HUDEP-2 (cell line): ENCODE measurements at regions not wholly inside any gene's neighbourhood (a gene's known extent, or its start where the extent isn't known, plus 50 kb on each side); places are given as distances from the start of the nearest gene placed in this dataset.
"Not testable (repeated sequence)": the region's sequence is repeated elsewhere in the genome, so short reads cannot be mapped to it uniquely, and the experiment has no call there.

Source experiments
- DNase-seq, 76 experiments: peaks; one replicate each; lab custom pipeline; 2025; ENCODE audit not compliant: unreplicated experiment in 76 of 76; lab: John Stamatoyannopoulos, UW

- DNase-seq: no peak
These were observed 531.1 kb upstream of the CITED2 start for GRCh38 chr6:139905404-139906052.

GRCh38 chr6:139904568-139904967, 530.1 kb upstream of the CITED2 start:
- DNase-seq: no peak

GRCh38 chr6:139904158-139904533, 529.7 kb upstream of the CITED2 start:
- no peak for DNase-seq

DNA sequence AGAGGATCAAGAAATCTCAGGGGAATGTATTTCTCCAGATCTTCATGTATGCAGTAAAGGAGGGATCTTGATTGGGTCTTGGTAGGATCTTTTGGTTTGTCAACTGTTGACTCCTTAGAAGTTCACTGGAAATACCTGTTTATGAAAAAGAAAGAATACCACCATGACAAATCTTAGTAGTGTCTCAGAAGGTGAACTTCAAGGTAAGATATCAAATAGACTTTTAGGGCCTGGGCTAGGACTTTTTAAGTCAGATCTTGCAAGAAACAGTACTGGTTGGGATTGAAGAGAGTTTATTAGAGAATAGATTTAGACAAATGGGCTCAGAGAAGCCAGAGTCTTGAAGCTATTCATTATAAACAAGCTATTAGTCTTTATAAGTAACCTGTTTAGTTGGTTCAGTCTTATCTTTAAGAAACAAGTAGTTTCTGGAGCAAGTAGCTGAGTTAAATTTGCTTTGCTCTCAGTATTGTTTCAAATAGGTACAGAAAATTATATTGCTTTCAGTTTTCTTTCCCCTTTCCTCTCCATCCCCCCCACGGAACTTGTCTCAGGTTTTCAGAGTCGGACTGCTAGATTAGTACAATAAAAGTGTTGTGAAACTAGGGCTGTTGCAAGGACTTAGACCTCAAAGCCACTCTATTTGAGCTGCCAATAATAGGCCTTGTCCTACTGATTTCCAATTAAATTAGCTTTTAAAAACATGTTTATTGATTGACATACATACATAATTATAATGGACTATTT, 529.1 kb upstream of the CITED2 start:
- DNase-seq: no peak

- no peak for DNase-seq
These were observed 520.9 kb upstream of the CITED2 start for GRCh38 chr6:139895205-139895793.

DNA sequence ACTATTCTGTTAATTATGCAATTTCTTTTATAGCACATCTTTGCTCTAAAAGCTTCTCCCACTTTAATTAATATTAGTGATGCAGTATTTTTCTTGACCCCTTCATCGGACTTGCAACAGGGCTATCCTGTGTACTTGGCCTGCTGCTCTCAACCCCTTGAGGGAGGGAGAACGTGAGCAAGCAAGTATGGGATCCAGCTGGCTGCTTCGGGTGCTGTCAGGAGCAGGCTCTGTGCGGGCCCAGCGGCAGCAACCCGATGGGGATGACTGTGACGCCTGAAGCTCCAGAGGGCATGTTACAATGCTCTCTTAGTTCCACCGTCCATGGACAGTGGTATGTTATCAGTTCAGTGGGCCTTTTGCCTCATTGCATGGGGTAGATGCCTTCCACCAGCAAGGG, 519.8 kb upstream of the CITED2 start:
- DNase-seq: no peak

DNA sequence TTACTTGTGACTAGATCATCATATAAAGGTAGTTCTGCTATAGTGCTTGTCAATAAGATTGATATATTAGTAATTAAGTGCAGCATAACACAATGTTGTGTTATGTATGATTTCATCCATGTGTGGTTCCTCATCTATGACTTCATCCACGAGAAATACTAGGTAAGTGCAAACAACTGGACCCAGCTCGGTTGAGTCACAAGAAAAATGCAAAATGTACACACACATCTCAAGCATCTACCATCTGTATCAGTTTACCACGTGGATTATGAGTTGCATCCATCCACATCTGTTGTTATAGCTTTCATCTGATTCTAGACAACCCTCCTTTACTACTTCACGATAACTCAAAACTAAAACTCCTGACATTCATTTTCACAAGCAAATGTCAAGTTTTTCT, 517.0 kb upstream of the CITED2 start:
- DNase-seq: no peak

GRCh38 chr6:139888681-139889122, 514.3 kb upstream of the CITED2 start:
- no peak for DNase-seq

- DNase-seq: no peak
These were observed 512.8 kb upstream of the CITED2 start for GRCh38 chr6:139887275-139887674.

DNA sequence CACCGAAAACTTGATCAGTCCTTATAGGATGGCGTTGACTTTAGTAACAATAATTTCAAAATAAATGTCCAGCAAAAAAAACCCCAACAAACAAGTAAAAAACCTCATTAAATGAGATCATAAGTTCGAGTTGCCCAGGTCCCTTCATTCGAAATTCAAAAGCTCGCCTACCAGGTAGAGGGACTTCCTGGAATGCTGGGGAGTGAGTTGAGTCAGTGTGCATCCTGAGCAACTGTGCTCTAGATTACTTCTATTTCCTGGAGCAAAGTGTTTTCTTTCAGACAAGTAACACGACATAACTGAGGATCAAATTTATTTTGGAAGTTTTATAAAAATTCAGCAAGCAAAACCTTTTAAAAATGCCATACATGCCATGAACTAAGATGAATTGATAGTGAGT, 511.9 kb upstream of the CITED2 start:
- no peak for DNase-seq

GRCh38 chr6:139885909-139886308, 511.5 kb upstream of the CITED2 start:
- DNase-seq: no peak

DNA sequence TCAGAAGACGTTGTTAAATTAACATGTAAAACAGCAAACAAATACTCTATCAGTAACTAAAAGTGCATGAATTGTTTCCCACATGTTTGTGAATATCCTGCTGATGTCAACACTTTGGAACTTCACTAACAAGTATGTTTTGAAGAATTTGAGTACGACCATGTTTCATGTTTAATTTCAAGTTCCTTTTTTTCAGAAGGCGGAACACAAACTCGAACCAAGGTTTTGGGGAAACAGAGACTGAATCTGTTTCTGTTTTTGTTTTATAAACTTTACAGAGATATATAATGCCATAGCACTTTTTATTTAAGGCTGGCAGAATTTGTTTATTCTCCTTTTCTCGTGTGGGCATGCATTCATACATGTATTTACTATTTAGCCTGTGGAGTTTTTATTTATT, 509.3 kb upstream of the CITED2 start:
- no peak for DNase-seq

DNA sequence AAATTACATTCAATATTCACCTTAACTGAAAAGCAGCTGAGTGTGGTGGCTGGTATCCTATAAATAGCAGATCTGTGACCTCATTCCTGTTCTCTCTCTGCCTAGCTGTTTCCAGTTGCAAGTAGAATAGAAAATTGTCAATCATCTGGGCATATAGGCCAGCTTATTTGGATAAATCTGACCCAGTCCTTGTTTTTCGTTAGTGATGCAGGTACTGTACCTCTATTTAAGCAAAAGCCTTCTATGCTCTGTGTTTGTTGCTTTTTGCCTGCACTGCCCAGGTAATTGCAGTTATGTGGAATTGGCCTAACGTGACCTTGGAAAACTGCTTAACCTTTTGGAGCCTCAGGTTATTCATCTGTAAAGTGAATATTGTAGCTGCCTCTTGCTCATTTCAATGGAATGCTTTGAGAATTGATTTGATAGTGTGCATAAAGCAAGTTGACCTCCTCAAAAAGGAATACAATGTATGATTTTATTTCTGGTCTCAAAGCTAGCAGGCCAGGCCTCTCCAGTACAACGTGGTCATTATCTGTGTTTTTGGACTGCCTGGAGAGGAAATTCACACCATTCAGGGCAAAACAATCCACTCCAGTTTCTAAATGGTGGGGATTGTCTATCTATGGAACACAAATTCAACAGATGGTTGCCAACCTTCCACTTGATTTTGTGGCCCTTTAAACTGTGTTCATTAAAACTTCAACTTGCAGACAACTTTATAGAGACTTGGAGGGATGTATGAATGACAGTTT, 508.7 kb upstream of the CITED2 start:
- no peak for DNase-seq

GRCh38 chr6:139882234-139882633, 507.8 kb upstream of the CITED2 start:
- no peak for DNase-seq

- DNase-seq: peak in 22 of 76 experiments; percentile 1 to 57 (median 18)
These were observed 507.3 kb upstream of the CITED2 start for GRCh38 chr6:139881728-139882211.

GRCh38 chr6:139881236-139881635, 506.8 kb upstream of the CITED2 start:
- no peak for DNase-seq

GRCh38 chr6:139879823-139880356, 505.4 kb upstream of the CITED2 start:
- no peak for DNase-seq

GRCh38 chr6:139879241-139879640, 504.8 kb upstream of the CITED2 start:
- DNase-seq: not testable (repeated sequence)

DNA sequence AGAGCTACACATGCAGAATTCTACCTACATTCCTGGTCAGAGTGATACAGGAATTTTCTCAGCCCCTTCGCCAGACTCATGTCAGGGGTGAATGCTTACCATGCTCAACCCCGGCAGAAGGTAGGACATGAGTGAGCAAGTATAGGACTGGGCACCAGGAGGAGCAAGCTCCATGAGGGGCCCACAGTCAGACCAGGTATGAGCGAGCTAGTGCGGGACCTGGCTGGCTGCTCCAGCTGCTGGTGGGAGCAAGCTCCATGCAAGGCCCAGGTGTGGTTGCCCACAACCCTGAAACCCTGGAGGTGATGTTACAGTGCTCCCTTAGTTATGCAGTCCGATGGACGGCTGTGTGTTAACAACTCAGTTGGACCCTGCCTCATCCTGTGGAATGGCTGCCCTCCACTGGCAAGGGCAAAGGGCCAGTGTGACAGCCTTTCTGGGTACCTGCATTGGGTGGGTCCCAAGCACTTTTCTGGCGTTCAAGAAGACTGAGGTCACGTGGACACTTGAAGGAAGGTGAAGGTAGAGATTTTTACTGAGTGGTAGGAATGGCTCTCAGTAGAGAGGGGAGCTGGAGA, 503.5 kb upstream of the CITED2 start:
- peak in 1 of 76 experiments; percentile 6 for DNase-seq

GRCh38 chr6:139872665-139873064, 498.2 kb upstream of the CITED2 start:
- no peak for DNase-seq
